ENCODE measurements at regions not wholly inside any gene's neighbourhood (a gene's known extent, or its start where the extent isn't known, plus 50 kb on each side); places are given as distances from the start of the nearest gene placed in this dataset.

- no peak for TF ChIP-seq CTCF (IDR thresholded peaks at IDR 0.05; ENCODE audit: extremely low read depth in 1 of 2, insufficient read depth in 1 of 2, low read depth in 1 of 2, low read length in 2 of 2)
- no peak for TF ChIP-seq POLR2A (IDR thresholded peaks at IDR 0.05; ENCODE audit: low read depth, low read length)
- TF ChIP-seq EZH2 (IDR thresholded peaks at IDR 0.05; ENCODE audit: borderline replicate concordance, low read depth, low read length, severe bottlenecking), result no peak
- TF ChIP-seq MAX (IDR thresholded peaks at IDR 0.05; ENCODE audit: insufficient read depth, insufficient read length), result no peak
- no peak for TF ChIP-seq POLR2AphosphoS5 (IDR thresholded peaks at IDR 0.05; ENCODE audit: insufficient read depth, low read depth, low read length)
- TF ChIP-seq JUN (IDR thresholded peaks at IDR 0.05; ENCODE audit: borderline replicate concordance, insufficient read depth, insufficient read length, low read depth), result no peak
- TF ChIP-seq FOS (IDR thresholded peaks at IDR 0.05; ENCODE audit: borderline replicate concordance, insufficient read depth, low read length), result no peak
- no peak for TF ChIP-seq MYC (IDR thresholded peaks at IDR 0.05; ENCODE audit: low read depth, low read length)
Observed at GRCh38 chr18:57922885-57923284, 119.8 kb upstream of the ATP8B1 start.

Data from endothelial cell of umbilical vein (primary cell).